H1 (cell line): ENCODE measurements at regions not wholly inside any gene's neighbourhood (a gene's known extent, or its start where the extent isn't known, plus 50 kb on each side); places are given as distances from the start of the nearest gene placed in this dataset.

Experiments
- ASH2L ChIP-seq: fragments of 200-600, 300-600 bp; sonication (generic); IDR thresholded peaks from one replicate; pipeline ENCODE4 v1.7.1; 2017; ENCODE audit warnings: low read length
- BACH1 ChIP-seq: IDR thresholded peaks from 2 replicates; pipeline ENCODE4 v1.6.1; 2012; ENCODE audit warnings: low read length, improper control_type of control experiment
- HDAC6 ChIP-seq: IDR thresholded peaks from one replicate; pipeline ENCODE4 v1.7.1; 2012; ENCODE audit warnings: low read depth, mild to moderate bottlenecking, inconsistent platforms, low read length, moderate library complexity
- POLR2A ChIP-seq, 2 experiments: IDR thresholded peaks; 1 replicate in 1 of 2; 2 replicates in 1 of 2; pipeline ENCODE4 v1.6.1; 2011; ENCODE audit warnings: low read depth in 2 of 2, low read length in 2 of 2, mild to moderate bottlenecking in 2 of 2; ENCODE audit errors: control extremely low read depth in 1 of 2
- TEAD4 ChIP-seq: IDR thresholded peaks from 2 replicates; pipeline ENCODE4 v1.6.1; 2012; ENCODE audit warnings: low read depth, low read length, inconsistent platforms, mixed read lengths

DNA sequence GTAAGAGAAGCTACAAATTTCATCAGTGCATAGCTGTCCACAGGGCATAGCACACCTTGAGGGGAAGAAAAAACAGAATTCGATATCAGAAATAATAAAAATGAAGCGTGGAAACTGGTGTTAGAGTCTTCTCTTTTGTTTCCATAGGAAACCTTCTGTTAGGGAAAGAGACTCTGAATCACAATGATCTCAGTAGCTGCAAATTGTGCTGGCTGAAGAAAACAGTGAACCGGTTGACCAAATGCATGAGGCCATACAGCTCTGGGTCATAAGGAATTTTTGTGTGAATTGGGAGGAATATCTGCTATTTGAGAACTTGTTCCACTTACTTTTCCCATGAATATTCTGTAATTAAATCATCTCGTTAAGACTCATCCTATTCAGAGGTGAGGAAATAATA, 580.2 kb upstream of the NECTIN3 start (continued):
- no peak for TF ChIP-seq HDAC6
- no peak for TF ChIP-seq TEAD4
- no peak for TF ChIP-seq BACH1
- TF ChIP-seq POLR2A (IDR thresholded peaks at IDR 0.05; ENCODE audit: control extremely low read depth in 1 of 2, low read depth in 2 of 2, low read length in 2 of 2): no peak
- TF ChIP-seq ASH2L: no peak
